H1 (cell line): ENCODE measurements at regions not wholly inside any gene's neighbourhood (a gene's known extent, or its start where the extent isn't known, plus 50 kb on each side); places are given as distances from the start of the nearest gene placed in this dataset.

Experiments used
- CTCF ChIA-PET: fragments of 300-600 bp; sonication (Branson Sonifier 250); formaldehyde crosslinking; loops from one replicate; lab custom pipeline; 2021; ENCODE audit not compliant: partially characterized antibody; lab: Charles Lee
- POLR2A ChIA-PET: fragments of 300-600 bp; sonication (Branson Sonifier 250); formaldehyde crosslinking; loops from one replicate; lab custom pipeline; 2021; ENCODE audit warnings: inconsistent platforms; ENCODE audit not compliant: partially characterized antibody; lab: Charles Lee
- DNase-seq, 2 experiments: peaks; one replicate each; pipeline versions ENCODE4 v3.0.0 to v3.0.0-alpha.2; 2010 to 2022; ENCODE audit warnings: low spot score in 2 of 2, low read depth in 1 of 2, mixed read lengths in 1 of 2
- FAIRE-seq: peaks from 2 replicates; lab custom pipeline; 2011; peaks lifted over from hg19 to GRCh38; lab: Jason Lieb, UNC
- H2AFZ ChIP-seq: 2 replicates; pipeline ENCODE4 v1.8.1; 2012; ENCODE audit warnings: low read length, inconsistent platforms
- H2AK5ac ChIP-seq: 2 replicates; pipeline ENCODE4 v1.6.1; 2013; ENCODE audit warnings: low read depth, low read length
- H2BK120ac ChIP-seq: replicated peaks from 2 replicates; pipeline ENCODE3; 2013; ENCODE audit warnings: low read depth, low read length, inconsistent platforms
- H2BK12ac ChIP-seq: 2 replicates; pipeline ENCODE4 v1.6.1; 2013; ENCODE audit warnings: low read depth, low read length
- H2BK15ac ChIP-seq: 2 replicates; pipeline ENCODE4 v1.6.1; 2013; ENCODE audit warnings: low read length
- H2BK20ac ChIP-seq: 2 replicates; pipeline ENCODE4 v1.6.1; 2013; ENCODE audit warnings: low read length
- H2BK5ac ChIP-seq: 2 replicates; pipeline ENCODE4 v1.6.1; 2013; ENCODE audit warnings: low read depth, low read length
- H3K14ac ChIP-seq: 2 replicates; pipeline ENCODE4 v1.6.1; 2013; ENCODE audit warnings: inconsistent platforms; ENCODE audit not compliant: insufficient read length
- H3K18ac ChIP-seq: 2 replicates; pipeline ENCODE4 v1.6.1; 2013; ENCODE audit warnings: low read length; ENCODE audit errors: extremely low read depth
- H3K23ac ChIP-seq: 2 replicates; pipeline ENCODE4 v1.6.1; 2013; ENCODE audit warnings: inconsistent platforms; ENCODE audit not compliant: insufficient read length
- H3K23me2 ChIP-seq: 2 replicates; pipeline ENCODE4 v1.6.1; 2013; ENCODE audit warnings: low read depth, low read length
- H3K27ac ChIP-seq: 2 replicates; pipeline ENCODE4 v1.6.1; 2011; ENCODE audit warnings: low read depth, low read length, inconsistent platforms
- H3K27me3 ChIP-seq, 4 experiments: replicated peaks in 1 of 4; 1 replicate in 1 of 4; 2 replicates in 3 of 4; pipeline versions ENCODE4 v1.6.1 to v1.8.1; 2011 to 2013; ENCODE audit warnings: low read length in 3 of 4, mild to moderate bottlenecking in 3 of 4, inconsistent platforms in 2 of 4, mixed read lengths in 2 of 4, moderate library complexity in 1 of 4; ENCODE audit not compliant: control insufficient read depth in 3 of 4, insufficient read depth in 3 of 4; ENCODE audit errors: extremely low read depth in 1 of 4
- H3K36me3 ChIP-seq, 4 experiments: 2 replicates each; pipeline versions ENCODE4 v1.6.1 to v1.8.1; 2011 to 2013; ENCODE audit warnings: mild to moderate bottlenecking in 4 of 4, low read length in 3 of 4, moderate library complexity in 2 of 4, control low read depth in 1 of 4, inconsistent platforms in 1 of 4; ENCODE audit not compliant: insufficient read depth in 4 of 4, control insufficient read depth in 2 of 4
- H3K4ac ChIP-seq: replicated peaks from 2 replicates; pipeline ENCODE3; 2013; ENCODE audit warnings: low read length, low read depth, mixed read lengths, inconsistent platforms; ENCODE audit not compliant: insufficient read length
- H3K4me1 ChIP-seq, 4 experiments: replicated peaks in 1 of 4; 1 replicate in 1 of 4; 2 replicates in 3 of 4; pipeline versions ENCODE4 v1.6.1 to v1.8.1; 2011 to 2013; ENCODE audit warnings: low read length in 3 of 4, inconsistent platforms in 2 of 4, mixed read lengths in 1 of 4; ENCODE audit not compliant: insufficient read depth in 4 of 4, control insufficient read depth in 3 of 4
- H3K4me2 ChIP-seq, 2 experiments: 2 replicates each; pipeline versions ENCODE4 v1.6.1 to v1.8.1; 2011 to 2013; ENCODE audit warnings: low read depth in 2 of 2, low read length in 2 of 2, control low read depth in 1 of 2, inconsistent platforms in 1 of 2, mild to moderate bottlenecking in 1 of 2; ENCODE audit not compliant: insufficient read depth in 1 of 2
- H3K4me3 ChIP-seq, 4 experiments: fragments of 200-600, 300-600 bp in 1 of 4; sonication (generic), shearing (Covaris generic), sonication (Bioruptor Twin) in 1 of 4; 2 replicates each; pipeline versions ENCODE4 v1.5.1 to v1.8.1; 2011 to 2016; ENCODE audit warnings: low read length in 4 of 4, low read depth in 3 of 4, control low read depth in 2 of 4, inconsistent platforms in 2 of 4, mild to moderate bottlenecking in 2 of 4, mixed read lengths in 1 of 4, moderate library complexity in 1 of 4; ENCODE audit not compliant: insufficient read depth in 2 of 4; ENCODE audit errors: extremely low read depth in 1 of 4
- H3K56ac ChIP-seq: replicated peaks from 2 replicates; pipeline ENCODE3; 2013; ENCODE audit warnings: low read depth, mild to moderate bottlenecking, mixed read lengths, low read length, inconsistent platforms; ENCODE audit not compliant: insufficient read length
- H3K79me1 ChIP-seq: 2 replicates; pipeline ENCODE4 v1.6.1; 2013; ENCODE audit warnings: low read depth, low read length, control low read depth
- H3K79me2 ChIP-seq, 2 experiments: 2 replicates each; pipeline versions ENCODE4 v1.6.1 to v1.8.1; 2012 to 2013; ENCODE audit warnings: low read length in 2 of 2, mild to moderate bottlenecking in 2 of 2, inconsistent platforms in 1 of 2; ENCODE audit not compliant: insufficient read depth in 2 of 2, control insufficient read depth in 1 of 2
- H3K9ac ChIP-seq, 4 experiments: replicated peaks in 1 of 4; 1 replicate in 1 of 4; 2 replicates in 3 of 4; pipeline versions ENCODE4 v1.6.1 to v1.8.1; 2011 to 2013; ENCODE audit warnings: low read depth in 3 of 4, low read length in 3 of 4, control low read depth in 2 of 4, mild to moderate bottlenecking in 2 of 4, moderate library complexity in 2 of 4, inconsistent platforms in 1 of 4; ENCODE audit errors: extremely low read depth in 1 of 4
- H3K9me3 ChIP-seq, 2 experiments: 2 replicates each; pipeline versions ENCODE4 v1.6.1 to v1.8.1; 2012 to 2013; ENCODE audit warnings: mild to moderate bottlenecking in 2 of 2, moderate library complexity in 2 of 2, control low read depth in 1 of 2, inconsistent platforms in 1 of 2, low read depth in 1 of 2, low read length in 1 of 2, mixed read lengths in 1 of 2; ENCODE audit not compliant: insufficient read depth in 2 of 2
- H4K20me1 ChIP-seq, 2 experiments: replicated peaks in 1 of 2; 2 replicates each; pipeline versions ENCODE3 to v1.8.1; 2011 to 2013; ENCODE audit warnings: inconsistent platforms in 2 of 2, low read length in 2 of 2, mild to moderate bottlenecking in 1 of 2; ENCODE audit not compliant: insufficient read depth in 2 of 2, control insufficient read depth in 1 of 2
- H4K5ac ChIP-seq: 2 replicates; pipeline ENCODE4 v1.6.1; 2013; ENCODE audit warnings: low read length, low read depth, mixed read lengths, inconsistent platforms; ENCODE audit not compliant: insufficient read length
- H4K8ac ChIP-seq: 2 replicates; pipeline ENCODE4 v1.8.0; 2013; ENCODE audit warnings: mild to moderate bottlenecking, moderate library complexity, low read length, inconsistent platforms; ENCODE audit not compliant: insufficient read depth; ENCODE audit errors: extremely low read depth
- H4K91ac ChIP-seq: replicated peaks from 2 replicates; pipeline ENCODE3; 2013; ENCODE audit warnings: low read length, mixed read lengths, inconsistent platforms; ENCODE audit not compliant: insufficient read length
- GABPA ChIP-seq: IDR thresholded peaks from 2 replicates; pipeline ENCODE4 v1.6.1; 2011; ENCODE audit warnings: mild to moderate bottlenecking, low read length, moderate library complexity, borderline replicate concordance; ENCODE audit not compliant: insufficient read depth
- POLR2A ChIP-seq, 2 experiments: IDR thresholded peaks; 1 replicate in 1 of 2; 2 replicates in 1 of 2; pipeline ENCODE4 v1.6.1; 2011; ENCODE audit warnings: low read depth in 2 of 2, low read length in 2 of 2, mild to moderate bottlenecking in 2 of 2; ENCODE audit errors: control extremely low read depth in 1 of 2
- WGBS, 2 experiments: shearing (Covaris generic) in 1 of 2; methylation state at CpG; one replicate each; pipeline versions ENCODE4 v1.1.6 to v1.1.7; 2013 to 2015; ENCODE audit warnings: low lambda C conversion rate in 2 of 2, mixed read lengths in 2 of 2, inconsistent platforms in 1 of 2, low coverage in 1 of 2, missing lambda C conversion rate in 1 of 2; ENCODE audit not compliant: insufficient replicate concordance in 2 of 2, insufficient coverage in 1 of 2, insufficient read length in 1 of 2; ENCODE audit errors: extremely low coverage in 1 of 2, missing lambda C conversion rate in 1 of 2; 5-methylcytosine and 5-hydroxymethylcytosine counted together

- Histone ChIP-seq H2BK15ac (no peak overlapping the region), H4K20me1 (no peaks in the 10 kb centered on the region), H3K23ac (no peak overlapping the region), H3K4ac (no peak overlapping the region), H3K27ac (no peak overlapping the region), H3K79me1 (no peaks in the 10 kb centered on the region), H2BK5ac (no peak overlapping the region), H4K8ac (no peak overlapping the region), H4K91ac (no peak overlapping the region), H3K4me3 (no peak overlapping the region), H3K36me3 (no peaks in the 10 kb centered on the region), H2AFZ (no peak overlapping the region), H3K4me2 (no peak overlapping the region), H3K23me2 (no peaks in the 10 kb centered on the region), H2BK12ac (no peak overlapping the region), H3K4me1 (no peaks in the 10 kb centered on the region), H2AK5ac (no peak overlapping the region), H2BK20ac (no peak overlapping the region), H3K9ac (no peak overlapping the region), H3K56ac (no peak overlapping the region), H3K18ac (no peak overlapping the region), H3K79me2 (no peaks in the 10 kb centered on the region), H3K9me3 (no peaks in the 10 kb centered on the region), H3K14ac (no peak overlapping the region), H4K5ac (no peak overlapping the region), H2BK120ac (no peak overlapping the region), H3K27me3 (no peaks in the 10 kb centered on the region)
- WGBS, 2 experiments, result 87% methylated on average over 7 of the region's 7 CpGs; no CpG with 5 or more reads in 1 of the 2 experiments
- FAIRE-seq, result peak; percentile 7
- POLR2A ChIA-PET, result no interaction called here
- TF ChIP-seq GABPA (no peak), POLR2A (IDR thresholded peaks at IDR 0.05; ENCODE audit: control extremely low read depth in 1 of 2, low read depth in 2 of 2, low read length in 2 of 2) (0 out of 3 replicates have a peak, but pooled peaks of 1 of the 2 experiments have one; percentile 32)
- CTCF ChIA-PET, result interaction anchor here (0.6 to 1.2 kb wide), 4 partner anchors 11 to 185 kb away, joined by 3 to 4 read pairs (median 4); no protein-coding TSS in a partner anchor
- DNase-seq, result no peak
Observed at GRCh38 chr13:78401873-78402707, 201.3 kb downstream of the POU4F1 start.
